Peyer's patch (tissue), 4 donors: ENCODE measurements at regions not wholly inside any gene's neighbourhood (a gene's known extent, or its start where the extent isn't known, plus 50 kb on each side); places are given as distances from the start of the nearest gene placed in this dataset.

Source experiments
- CTCF ChIP-seq, 6 experiments: fragments of 450-650 bp in 4 of 6; fragments of 200-600 bp in 2 of 6; sonication (generic) in 1 of 6; IDR thresholded peaks; one replicate each; pipeline ENCODE4 v1.5.1; 2017 to 2019; ENCODE audit warnings: antibody characterized with exemption in 6 of 6, mild to moderate bottlenecking in 3 of 6, moderate library complexity in 1 of 6
- POLR2A ChIP-seq, 2 donors: fragments of 450-650 bp; IDR thresholded peaks; one replicate each; pipeline ENCODE4 v1.5.1; 2017; ENCODE audit warnings: antibody characterized with exemption in 2 of 2, mild to moderate bottlenecking in 2 of 2, moderate library complexity in 2 of 2

DNA sequence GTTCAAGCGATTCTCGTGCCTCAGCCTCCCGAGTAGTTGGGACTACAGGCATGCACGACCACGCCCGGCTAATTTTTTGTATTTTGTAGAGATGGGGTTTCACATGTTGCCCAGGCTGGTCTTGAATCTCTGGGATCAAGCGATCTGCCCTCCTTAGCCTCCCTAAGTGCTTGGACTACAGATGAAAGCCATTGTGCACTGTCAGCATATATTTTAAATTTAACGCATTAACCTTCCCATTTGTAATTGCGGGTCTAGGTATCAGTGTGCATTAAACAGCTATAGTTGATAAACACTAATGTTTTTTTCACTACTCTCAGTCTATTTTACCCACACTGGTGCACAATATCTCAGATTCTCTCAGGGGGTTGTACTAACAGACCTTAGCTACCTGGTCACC lies 1930.8 kb downstream of the C4orf33 start:
- TF ChIP-seq CTCF (IDR thresholded peaks at IDR 0.05), result no peak
- no peak for TF ChIP-seq POLR2A (IDR thresholded peaks at IDR 0.05)
